HFF-Myc (cell line): ENCODE measurements at regions not wholly inside any gene's neighbourhood (a gene's known extent, or its start where the extent isn't known, plus 50 kb on each side); places are given as distances from the start of the nearest gene placed in this dataset.

Source experiments
- DNase-seq: peaks from one replicate; pipeline ENCODE4 v3.0.0-alpha.2; 2011; ENCODE audit warnings: low read depth; ENCODE audit errors: extremely low read depth
- H3K4me3 ChIP-seq: replicated peaks from 2 replicates; pipeline ENCODE4 v1.5.1; 2011; ENCODE audit warnings: low read depth, mild to moderate bottlenecking, control low read depth, low read length
- TF ChIP-seq, protein P1 (sequence below): IDR thresholded peaks from 2 replicates; pipeline ENCODE4 v1.5.1; 2012; ENCODE audit warnings: mild to moderate bottlenecking, low read depth, low read length, control low read depth; ENCODE audit errors: missing control alignments

DNA sequence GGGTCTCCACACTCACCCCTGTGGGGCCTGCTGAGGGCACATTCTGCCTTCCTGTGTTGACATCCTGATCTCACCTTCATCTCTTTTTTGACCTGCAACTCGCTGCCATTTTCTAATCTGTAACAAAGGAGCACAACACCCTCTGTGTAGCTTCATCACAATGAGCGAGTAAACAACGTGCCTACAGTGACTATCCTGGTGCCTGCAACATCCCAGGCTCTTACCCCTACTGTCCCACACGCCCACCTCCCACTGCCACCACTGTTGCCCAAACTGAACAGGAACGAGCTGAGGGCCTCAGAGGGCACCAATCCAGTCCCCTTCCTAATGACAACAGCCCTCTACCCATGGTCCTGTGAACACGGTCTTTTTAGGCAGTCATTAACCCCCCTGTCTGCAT is 102.2 kb upstream of the GJB6 start:
- H3K4me3 ChIP-seq: no peak overlapping the region
- TF ChIP-seq, protein P1, sequence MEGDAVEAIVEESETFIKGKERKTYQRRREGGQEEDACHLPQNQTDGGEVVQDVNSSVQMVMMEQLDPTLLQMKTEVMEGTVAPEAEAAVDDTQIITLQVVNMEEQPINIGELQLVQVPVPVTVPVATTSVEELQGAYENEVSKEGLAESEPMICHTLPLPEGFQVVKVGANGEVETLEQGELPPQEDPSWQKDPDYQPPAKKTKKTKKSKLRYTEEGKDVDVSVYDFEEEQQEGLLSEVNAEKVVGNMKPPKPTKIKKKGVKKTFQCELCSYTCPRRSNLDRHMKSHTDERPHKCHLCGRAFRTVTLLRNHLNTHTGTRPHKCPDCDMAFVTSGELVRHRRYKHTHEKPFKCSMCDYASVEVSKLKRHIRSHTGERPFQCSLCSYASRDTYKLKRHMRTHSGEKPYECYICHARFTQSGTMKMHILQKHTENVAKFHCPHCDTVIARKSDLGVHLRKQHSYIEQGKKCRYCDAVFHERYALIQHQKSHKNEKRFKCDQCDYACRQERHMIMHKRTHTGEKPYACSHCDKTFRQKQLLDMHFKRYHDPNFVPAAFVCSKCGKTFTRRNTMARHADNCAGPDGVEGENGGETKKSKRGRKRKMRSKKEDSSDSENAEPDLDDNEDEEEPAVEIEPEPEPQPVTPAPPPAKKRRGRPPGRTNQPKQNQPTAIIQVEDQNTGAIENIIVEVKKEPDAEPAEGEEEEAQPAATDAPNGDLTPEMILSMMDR: no peak
- DNase-seq: no peak

DNA sequence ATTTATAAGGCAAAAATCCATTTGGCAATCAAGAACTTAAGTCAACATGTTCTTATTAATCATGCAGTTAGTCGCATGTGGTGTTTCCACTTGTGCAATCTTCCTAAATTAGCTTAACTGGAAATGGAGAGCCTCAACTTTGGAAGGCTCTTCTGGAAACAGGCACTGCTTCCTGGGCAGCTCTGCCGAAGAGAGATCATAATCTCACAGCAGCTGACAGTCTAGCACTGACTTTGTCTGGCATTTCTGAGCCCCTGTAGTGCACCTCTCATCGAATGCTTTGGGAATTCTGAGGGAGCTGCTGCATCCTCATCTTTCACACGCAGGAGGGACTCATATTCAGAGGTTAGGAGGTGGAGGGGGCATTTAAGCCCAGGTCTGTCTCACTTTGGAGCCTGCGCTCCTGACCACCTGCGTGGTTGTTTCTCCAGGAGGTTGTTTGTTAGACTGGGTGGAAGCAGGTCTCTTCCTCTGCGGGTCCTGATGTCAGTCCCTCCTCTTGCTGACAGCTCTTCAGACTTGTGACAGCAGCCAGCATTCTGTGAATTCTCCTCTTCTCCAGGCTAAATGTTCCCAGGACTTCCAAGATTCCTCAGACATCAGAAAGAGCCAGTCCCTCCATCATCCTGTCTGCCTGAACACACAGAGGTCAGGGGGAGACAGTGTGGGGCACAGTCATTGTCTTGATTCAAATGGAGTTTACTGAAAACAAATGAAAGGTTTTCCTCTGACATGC is 100.4 kb upstream of the GJB6 start:
- DNase-seq: no peak
- H3K4me3 ChIP-seq: no peak overlapping the region
- TF ChIP-seq, protein P1: no peak

DNA sequence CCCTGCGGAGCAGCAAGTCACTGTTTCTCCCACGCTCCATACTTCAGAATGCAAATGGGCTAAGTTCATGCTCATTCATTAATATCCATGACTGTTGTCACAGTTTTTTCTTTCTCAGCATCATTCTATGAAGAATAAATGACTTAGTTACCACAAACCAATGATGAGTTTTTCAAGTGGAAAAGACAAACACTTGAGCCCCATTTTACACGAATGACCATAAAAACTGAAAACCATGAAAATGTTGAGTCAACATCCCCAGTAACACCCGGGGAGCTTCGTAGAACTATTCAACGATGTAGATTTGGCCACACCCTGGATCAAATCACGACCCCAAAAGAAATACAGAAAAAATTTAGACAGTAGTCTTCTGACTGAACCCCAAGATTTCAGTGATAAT is 99.8 kb upstream of the GJB6 start:
- no peak for DNase-seq
- TF ChIP-seq, protein P1: no peak

DNA sequence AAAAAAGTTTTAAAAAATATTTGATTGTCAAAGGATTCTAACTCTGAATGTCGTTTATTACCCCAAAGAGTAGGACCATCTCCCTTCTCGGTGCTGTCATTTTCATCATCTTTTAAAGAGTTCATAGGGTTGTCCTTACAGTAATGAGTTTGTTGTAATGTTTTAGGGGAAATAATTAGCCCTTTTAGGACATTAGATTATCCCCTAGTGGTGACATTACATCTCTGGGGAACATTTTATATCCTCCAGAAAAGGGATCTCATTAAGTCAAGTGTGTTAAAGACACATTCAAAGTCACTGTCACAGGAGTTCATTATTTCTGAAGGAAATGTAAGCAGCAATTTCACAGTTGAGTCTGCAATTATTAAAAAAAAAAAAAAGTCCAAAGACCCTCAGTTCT is 99.3 kb upstream of the GJB6 start:
- H3K4me3 ChIP-seq: no peak overlapping the region
- DNase-seq: no peak
- TF ChIP-seq, protein P1: no peak

More for the DNA sequence above, 99.8 kb upstream of the GJB6 start:
- no peak overlapping the region for H3K4me3 ChIP-seq

DNA sequence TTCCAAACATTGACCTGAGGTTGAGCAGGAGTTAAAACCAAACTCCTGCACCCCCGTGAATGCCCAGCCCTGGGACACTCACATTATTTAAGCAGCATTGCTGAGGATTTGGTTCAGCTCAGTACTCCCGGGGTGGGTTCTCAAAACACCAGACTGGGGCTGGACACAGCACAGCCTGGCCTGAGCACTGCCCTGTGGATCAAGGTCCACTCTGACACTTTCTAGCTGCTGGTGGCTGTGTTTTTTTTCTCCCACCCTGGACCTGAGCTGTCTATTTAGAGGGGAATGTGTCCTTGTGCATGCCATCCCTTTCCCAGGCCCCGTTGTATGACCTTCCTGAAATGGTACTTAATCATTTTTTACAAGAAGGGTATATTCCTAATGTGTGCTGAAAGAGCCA is 94.7 kb upstream of the GJB6 start:
- TF ChIP-seq, protein P1: no peak
- no peak for DNase-seq
- no peak overlapping the region for H3K4me3 ChIP-seq

DNA sequence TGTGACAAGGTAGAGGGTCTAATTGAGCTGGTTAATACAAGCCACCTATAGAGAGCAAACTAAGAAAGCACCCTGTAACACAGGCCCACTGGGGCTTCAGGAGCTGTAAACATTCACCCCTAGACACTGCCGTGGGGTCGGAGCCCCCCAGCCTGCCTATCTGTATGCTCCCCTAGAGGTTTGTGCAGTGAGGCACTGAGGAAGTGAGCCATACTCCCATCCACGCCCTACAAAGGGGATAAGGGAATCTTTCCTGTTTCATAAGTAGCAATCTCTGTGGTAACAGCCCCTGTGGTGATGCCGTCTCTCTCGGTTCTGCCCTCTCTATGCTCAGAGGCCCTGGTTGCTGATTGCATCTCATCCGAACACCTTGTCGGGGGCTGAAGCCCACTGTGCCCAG is 94.2 kb upstream of the GJB6 start:
- no peak for DNase-seq
- H3K4me3 ChIP-seq: no peak overlapping the region
- TF ChIP-seq, protein P1: no peak

DNA sequence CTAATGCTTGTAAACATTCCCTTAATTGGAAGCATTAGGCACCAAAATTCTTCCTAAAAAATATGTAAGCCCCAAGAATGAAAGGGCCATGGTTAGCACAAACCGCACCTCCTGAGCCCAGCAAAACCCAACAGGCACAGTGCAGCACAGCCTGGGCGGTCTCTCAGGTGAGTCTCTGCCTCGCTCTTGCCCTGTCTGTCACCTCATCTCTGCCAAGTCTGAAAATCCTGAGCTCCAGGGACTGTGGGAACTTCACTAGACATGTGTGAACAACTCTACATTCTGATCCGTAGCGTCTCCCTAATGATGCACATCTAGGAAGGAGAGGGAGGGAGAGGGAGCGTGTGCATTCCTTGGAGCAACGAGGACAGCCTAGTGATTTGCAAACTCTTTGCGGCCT is 88.8 kb upstream of the GJB6 start:
- no peak overlapping the region for H3K4me3 ChIP-seq
- DNase-seq: no peak
- TF ChIP-seq, protein P1: no peak
